Left ventricle myocardium superior (tissue), 1 donor: ENCODE measurements at regions not wholly inside any gene's neighbourhood (a gene's known extent, or its start where the extent isn't known, plus 50 kb on each side); places are given as distances from the start of the nearest gene placed in this dataset.

Experiments
- ATAC-seq: fragments of 200-7000 bp; cut with Tn5 transposase; one replicate; pipeline ENCODE4 v1.9.1; 2020; ENCODE audit warnings: mild to moderate bottlenecking, moderate library complexity
- DNase-seq: peaks from one replicate; pipeline ENCODE4 v3.0.0-alpha.2; 2020
- intact Hi-C: fragments of 100-400 bp; cut with micrococcal nuclease; formaldehyde crosslinking; loops from one replicate; pipeline ENCODE4 v1.11.0; 2022
- donor health status: DM: no; HTN: yes; CAD: no; lungs with severe emphysema.

DNA sequence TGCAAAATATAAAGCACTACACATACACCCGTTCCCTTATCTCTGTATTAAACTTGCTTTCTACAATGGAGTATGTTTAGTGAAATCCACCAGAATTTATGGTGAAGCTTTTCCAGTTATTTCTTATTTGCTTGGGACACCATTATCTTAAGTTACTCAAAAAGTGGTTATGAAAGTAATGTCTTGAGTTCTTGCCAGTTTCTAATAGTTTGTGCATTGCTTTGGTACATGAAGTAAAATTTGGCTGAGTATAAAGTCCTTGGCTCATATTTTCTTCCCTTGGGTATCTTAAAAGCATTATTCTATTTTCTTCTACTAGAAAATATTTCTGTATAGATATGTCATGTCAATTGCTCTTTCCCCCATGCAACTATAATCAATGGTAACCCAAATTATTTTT lies 85.2 kb downstream of the POLR1F start:
- intact Hi-C loops: no loop called here
- no peak for ATAC-seq

DNA sequence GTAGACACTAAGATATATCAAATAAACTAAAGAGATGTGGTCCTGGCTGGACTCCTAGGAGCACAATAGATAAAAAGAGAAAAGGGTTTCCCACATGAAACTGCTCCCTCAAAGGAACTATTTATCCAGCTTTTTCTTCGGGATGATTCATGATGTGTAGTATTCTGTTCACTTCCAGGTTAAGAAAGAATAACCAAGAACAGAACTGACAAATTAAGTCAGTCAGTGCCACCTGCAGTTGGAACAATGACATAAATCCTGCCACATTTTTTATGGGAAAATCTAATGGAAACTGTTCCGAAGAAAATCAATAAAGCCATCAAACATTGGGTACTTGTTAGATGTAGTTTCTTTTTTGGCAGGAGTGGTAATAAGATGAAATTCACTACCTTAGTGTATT lies 87.1 kb downstream of the POLR1F start:
- no peak for DNase-seq
- intact Hi-C loops: no loop called here

More for the DNA sequence above, 85.2 kb downstream of the POLR1F start:
- DNase-seq: no peak

DNA sequence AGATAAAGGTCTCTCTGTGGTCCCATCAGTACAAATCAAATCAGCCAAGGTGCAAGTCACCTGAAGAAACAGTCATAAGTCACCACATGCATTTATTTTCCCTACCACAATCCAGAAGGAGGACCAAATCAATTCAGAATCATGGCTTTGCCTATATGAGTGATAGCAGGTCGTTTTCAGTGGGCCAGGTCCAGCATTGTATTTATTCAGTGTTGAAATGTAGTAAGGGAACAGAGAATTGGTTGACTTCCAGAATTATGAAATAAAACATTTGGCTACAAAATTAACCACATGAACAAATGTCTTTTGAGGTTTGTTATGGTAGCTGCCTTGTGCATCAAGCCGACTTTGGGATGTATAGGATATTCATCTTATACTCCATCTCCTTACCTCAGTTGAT lies 88.4 kb downstream of the POLR1F start:
- intact Hi-C loops: no loop called here
- DNase-seq (no peak), ATAC-seq (no peak)

More for the DNA sequence above, 87.1 kb downstream of the POLR1F start:
- ATAC-seq: no peak

DNA sequence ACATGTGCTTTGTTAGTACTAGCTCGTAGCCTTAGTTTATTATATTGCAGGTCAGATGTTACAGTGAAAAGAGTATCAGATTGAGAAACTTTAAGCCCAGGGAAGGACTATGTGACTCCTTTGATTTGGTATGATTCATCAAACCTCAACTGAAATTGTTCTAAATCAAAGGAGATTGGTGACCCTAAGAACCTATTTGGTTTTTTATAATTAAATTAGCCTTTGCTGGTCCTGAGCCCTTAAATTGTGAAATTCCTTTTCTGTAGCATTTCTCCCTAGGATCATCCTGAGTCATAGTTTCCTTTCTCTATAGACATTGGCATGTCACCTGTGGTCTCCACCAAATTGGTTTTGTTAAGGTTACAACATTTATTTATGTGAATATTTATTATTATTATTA lies 89.7 kb downstream of the POLR1F start:
- DNase-seq: no peak
- ATAC-seq: no peak
- intact Hi-C loops: no loop called here

DNA sequence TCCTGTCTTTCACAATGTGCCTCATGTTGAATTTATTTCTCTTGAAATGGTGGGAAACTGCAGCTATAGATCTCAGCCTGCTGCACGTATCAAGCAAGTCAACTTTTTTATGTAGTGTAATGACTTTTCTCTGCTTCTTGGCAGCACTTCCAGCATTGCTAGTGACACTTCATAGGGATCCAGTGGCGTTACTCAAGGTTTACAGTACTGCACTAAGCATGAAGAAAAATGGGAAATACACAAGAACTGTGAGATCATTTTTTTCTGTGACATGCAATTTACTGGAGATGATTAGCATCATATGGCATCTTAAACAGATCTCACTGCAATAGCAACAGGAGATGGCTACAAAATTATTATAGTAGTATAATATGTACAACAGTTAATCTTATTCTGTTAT lies 90.9 kb downstream of the POLR1F start:
- ATAC-seq (no peak), DNase-seq (no peak)
- intact Hi-C loops: no loop called here

DNA sequence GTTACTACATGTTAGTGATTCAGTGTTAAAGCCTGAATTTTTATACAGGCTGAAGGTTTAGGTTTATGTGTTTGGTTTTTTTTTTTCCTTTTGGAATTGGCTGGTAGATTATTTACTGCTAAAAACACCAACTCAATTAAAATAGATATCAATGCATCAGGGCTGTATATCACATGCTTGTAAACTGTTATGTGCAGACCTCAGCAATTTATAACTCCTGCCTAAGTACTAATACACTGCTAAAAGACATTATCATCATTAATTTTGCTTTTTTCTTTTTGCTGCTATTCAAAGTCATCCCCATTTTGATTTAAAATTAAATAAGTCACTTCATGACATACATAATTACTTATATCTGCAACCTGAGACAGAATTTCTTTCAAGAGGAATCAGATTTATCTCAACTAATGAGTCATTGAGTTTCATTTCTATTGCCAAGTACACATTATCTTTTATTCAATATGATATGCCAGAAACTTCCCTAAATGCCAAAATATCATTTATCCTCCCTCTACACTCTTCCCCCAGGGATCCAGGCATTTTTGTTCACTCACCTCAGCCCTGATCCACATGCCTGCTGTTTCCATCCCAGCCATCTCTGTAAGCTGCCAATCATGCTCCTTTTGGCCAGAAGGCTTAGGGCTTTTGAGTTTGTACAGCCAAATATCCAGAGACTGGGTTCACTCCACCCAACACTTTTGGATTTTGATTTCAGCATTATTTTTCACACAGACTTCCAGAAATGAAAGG lies 98.5 kb downstream of the POLR1F start:
- ATAC-seq (no peak), DNase-seq (no peak)
- intact Hi-C loops: no loop called here

DNA sequence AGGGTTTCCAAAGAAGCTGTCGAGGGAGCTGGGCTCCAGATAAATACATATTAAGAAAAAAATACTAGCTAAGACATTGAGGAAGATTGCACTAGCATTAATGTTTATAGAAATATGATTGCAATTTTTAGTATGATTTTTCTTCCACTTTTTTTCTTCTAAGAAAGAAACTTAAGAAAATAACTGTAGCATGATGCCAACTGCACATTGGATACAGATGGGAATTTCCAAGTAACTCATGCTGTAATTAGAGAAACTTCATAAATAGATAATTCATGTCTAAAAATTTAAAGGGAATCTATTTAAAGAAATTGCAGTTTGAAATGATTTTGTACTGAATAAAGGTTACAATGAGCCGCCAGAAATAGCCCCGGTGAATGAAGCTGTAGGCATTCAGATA lies 119.4 kb downstream of the POLR1F start:
- no peak for DNase-seq
- ATAC-seq: no peak
- intact Hi-C loops: no loop called here

DNA sequence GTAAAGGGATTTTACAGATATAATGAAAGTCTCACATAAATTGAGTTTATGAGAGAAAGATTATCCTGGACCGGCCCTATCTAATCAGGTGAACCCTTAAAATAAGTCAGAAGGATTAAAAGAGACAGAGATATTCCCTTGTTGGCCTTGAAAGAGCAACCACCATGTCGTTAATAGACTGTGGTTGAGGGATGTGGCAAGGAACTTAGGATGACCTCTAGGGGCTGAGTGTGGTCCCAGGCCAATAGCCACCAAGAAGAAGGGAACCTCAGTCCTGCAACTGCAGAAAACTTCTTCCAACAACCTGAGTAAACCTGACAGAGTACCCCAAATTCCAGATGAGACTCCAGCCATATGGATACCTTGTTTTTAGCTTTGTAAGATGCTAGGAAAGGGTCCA lies 121.5 kb downstream of the POLR1F start:
- intact Hi-C loops: no loop called here

DNA sequence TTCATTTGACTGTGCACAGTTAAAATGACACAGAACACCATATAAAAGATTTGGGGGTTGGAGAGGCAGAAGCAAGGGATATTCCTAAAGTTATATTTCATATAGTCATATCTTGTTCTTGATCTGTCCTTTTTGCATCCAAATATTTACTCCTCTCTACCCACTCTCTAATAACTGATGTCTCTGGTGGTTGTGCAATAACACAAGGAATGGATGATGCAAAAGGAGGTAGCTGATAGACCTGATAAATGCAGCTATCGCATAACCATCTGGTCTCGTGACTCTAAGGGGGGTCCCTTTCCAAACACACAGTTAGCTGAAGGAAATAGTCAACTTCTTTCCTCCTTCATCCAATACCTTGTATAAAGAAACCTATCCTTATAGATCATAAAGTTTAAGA lies 123.1 kb downstream of the POLR1F start:
- ATAC-seq (no peak), DNase-seq (no peak)

More for the DNA sequence above, 121.5 kb downstream of the POLR1F start:
- DNase-seq: no peak
- no peak for ATAC-seq

DNA sequence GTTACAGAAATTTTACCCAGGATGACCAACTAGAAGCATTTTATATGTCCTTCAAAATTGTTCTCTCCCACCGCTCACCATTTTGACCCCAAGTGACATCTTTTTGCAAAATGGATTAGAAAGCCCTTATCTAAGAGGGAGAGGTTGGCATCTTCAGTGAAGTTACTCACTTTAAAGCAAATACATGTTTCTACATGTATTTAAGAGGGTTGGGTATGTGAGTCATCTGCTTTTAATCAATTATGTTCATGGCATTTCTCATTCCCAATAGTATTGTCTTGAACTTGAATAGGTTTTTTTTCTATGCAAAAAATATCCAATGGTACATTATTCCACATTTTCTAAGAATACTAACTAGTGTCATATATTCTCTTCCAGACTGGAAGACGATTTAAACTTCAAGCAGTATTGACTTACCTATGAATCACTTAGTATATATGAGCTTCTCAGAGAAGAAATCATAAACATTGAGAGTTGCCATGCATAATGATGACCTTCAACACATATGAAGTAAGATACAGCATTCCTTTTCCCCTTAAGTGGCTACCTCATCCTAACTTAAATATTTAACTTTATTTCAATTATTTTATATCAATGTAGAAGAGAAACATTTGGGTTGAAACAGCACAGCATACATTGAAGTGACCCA lies 132.8 kb downstream of the POLR1F start:
- intact Hi-C loops: no loop called here
- no peak for DNase-seq
- no peak for ATAC-seq

More for the DNA sequence above, 123.1 kb downstream of the POLR1F start:
- intact Hi-C loops: no loop called here

DNA sequence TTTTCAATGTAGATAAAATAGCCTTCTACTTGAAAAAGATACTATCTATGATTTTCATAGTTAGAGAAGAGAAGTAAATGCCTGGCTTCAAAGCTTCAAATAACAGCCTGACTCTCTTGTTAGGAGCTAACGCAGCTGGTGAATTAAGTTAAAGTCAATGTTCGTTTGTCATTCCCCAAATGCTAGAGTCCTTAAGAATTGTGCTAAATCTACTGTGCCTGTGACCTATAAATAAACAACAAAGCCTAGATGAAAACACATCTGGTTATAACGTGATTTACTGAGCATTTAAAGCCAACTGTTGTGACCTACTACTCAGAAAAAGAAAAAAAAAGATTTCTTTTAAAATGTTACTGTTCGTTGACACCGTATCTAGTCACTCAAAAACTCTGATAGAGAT lies 134.7 kb downstream of the POLR1F start:
- DNase-seq: no peak
- intact Hi-C loops: no loop called here
- no peak for ATAC-seq

DNA sequence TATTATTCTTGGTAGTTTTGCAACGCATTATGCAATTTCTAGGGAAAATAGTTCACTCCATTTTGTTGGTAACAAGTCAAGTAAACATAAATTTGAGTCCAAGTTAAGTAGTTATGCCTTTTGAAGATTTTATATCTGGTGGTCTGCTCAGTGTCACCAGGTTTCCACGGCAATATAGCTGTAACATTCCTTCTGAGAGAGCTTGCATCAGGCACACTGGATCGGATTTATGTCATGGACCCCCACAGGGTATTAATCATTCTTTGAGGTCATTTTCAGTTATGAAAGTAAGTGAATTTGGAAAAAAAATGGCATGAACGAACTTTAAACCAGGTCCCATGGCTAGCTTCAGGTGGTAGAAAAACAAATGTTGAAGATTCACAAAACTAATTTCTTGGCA lies 136.3 kb downstream of the POLR1F start:
- no peak for ATAC-seq
- intact Hi-C loops: no loop called here

DNA sequence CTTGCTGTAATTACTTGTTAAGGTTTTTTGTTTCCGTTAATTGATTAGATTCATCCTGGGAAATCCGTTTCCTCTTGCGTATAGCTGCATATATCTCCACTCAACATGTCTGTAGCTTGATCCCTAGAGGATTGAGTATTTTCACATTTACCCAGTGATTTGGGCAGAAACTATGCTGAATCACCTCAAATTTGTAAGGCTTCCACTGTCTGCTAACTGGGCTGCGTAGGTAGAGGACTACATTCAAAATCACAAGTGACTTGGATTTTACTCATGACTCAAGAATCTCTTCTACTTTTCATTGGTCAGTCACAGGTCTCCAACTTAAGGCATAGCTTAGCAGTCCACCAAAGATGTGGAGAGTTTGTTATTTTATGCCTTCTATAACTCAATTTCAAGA lies 141.8 kb downstream of the POLR1F start:
- DNase-seq (no peak), ATAC-seq (no peak)
- intact Hi-C loops: no loop called here

More for the DNA sequence above, 136.3 kb downstream of the POLR1F start:
- no peak for DNase-seq

DNA sequence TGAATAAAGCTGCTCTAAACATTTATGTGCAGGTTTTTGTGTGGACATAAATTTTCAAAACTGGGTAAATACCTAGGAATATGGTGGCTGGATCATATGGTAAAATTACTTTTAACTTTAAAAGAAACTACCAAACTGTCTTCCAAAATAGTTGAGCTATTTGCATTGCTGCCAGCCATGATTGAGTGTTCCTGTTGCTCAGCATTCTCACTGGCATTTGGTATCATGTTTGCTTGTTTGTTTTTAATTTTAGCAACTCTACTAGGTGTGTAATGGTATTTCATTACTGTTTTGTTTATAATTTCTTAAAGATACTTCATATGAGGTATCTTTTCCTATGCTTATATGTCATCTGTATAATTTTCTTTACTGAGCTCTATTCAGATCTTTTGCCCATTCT lies 143.2 kb downstream of the POLR1F start:
- intact Hi-C loops: no loop called here

DNA sequence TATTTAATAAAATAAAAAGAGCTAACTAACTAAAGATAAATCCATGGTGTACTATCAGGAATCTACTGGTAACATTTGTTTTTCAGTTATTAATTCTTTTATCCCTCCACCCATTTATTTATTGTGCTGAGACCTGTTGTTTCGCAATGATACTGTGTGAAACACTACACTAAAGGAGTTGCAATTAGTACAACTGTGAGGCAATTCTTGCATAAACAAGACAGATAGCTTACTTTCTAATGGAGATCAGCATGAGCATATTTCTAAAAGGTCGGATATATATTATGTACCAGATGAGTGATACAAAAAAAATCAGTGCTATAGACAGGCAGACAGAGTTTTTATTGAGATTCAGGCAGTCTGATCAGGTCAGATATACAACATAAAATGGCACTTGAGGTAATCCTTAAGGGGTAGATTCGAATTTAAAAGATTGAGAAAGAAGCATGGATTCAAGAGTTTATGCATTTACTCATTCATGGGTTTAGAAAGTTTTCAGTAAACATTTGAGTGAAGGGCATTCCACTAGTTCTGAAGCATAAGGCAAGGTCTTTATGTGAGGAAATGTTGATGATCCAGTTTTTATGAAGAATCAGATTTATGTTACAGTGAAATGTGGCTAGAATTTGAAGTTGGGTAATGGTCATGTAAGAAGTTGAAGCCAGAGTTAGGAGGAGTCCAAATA lies 147.6 kb downstream of the POLR1F start:
- no peak for ATAC-seq
- intact Hi-C loops: no loop called here
- DNase-seq: no peak

More for the DNA sequence above, 143.2 kb downstream of the POLR1F start:
- ATAC-seq: no peak
- DNase-seq: no peak

DNA sequence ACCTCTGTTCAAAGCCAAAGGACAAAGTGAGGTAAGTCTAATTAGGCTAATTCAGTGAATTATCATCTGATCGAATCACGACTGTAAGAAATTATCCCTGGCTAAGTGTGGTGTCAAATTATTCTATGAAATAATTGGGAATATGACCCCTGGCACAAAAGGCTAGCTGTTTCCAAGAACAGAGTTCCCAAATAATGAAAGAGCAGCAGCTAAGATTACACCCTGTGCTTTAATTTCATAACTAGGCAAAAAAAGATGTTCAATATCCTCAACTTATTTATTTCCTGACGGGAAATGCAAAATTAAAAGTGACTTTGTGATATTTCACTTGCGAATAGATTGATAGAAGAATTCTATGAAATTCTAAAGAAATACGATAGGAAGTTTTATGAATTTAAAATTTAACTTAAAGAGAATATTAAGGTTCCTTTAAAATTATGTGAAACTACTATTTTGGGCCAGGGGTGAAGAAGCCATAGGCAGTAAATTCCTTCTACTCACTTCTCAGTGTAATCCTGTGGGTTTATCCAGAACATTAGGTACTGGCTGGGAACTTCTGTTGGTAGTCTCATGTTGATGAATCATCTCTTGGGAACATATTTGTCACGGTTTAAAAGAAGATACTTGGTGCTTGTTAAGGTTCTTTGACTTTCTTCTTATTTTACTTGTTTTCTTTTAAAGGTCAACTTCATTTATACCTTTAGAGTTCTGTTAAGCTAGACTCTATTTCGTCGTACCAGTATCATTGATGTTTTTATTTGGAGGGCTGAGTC lies 148.5 kb downstream of the POLR1F start:
- ATAC-seq (no peak), DNase-seq (no peak)
- intact Hi-C loops: no loop called here

DNA sequence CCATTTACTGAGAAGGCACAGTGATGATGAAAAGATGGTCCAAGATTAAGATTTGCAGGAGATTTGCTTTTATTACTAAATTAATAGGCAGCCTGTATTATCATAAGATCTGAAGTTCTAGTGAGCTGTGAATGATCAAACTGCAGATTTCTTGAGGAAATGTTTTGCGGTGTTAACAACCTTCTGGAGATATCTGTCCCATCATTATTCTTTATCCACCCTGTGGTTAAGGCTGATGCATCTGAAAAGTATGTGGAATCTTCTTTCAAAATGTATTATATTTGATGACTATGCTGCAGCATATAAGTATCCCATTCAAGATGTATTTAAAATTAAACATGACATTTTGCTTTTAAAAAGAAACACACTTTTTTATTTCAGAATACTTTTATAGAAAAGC lies 150.3 kb downstream of the POLR1F start:
- ATAC-seq (no peak), DNase-seq (no peak)
- intact Hi-C loops: no loop called here

DNA sequence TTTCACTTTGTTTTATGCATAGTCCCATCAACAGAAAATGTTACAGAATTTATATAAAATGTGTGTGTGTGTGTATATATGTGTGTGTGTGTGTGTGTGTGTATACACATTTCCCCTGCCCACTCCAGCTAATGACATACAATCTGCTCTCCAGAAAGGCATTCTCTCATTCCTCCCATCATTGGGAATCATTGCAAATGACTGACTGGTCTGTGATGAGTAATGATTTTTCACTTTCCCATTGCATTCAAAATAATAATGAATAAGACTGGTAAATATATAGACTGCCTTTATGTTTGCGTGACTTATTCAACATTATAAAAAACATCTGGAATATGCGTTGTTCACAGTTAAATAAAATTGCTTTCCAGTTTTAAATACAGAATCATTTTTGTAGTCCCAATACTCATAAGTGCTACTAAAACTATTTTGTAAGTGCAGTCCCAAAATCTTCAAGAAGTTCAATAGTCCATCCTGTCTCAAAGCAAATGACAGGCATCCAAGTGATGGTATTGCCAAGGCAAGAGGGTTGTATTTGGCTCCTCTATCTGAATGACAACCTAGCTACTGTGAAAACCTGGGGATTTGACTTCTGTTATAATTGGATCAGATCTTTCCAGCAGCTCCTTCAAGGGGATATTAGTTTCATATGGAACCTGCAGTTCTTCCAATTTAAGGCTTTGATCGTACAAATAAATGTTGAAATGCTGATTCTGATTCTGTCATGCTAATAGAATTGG lies 150.9 kb downstream of the POLR1F start:
- no peak for ATAC-seq
- intact Hi-C loops: no loop called here
- no peak for DNase-seq

DNA sequence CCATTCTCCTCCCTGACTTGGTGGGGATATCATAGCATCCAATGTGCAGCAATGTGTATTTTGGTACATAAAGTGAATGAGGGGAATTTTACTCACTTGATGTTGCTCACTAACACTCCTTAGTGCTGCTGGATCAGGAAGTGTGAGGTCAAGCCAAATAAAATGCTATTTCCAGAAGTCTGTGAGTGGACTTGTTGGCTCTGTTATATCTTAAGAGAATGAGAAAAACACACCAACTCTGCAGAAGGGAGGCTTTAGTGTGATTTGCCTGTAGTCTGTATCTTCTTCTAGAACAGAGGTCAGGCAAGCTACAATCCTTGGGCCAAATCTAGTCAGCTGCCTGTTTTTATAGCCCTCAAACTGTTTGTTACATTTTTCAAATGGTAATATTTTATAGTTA lies 154.3 kb downstream of the POLR1F start:
- ATAC-seq: peak; percentile 47
- DNase-seq: no peak
- intact Hi-C loops: no loop called here
